Mesothelial cell of epicardium (in vitro differentiated cells): ENCODE measurements at regions not wholly inside any gene's neighbourhood (a gene's known extent, or its start where the extent isn't known, plus 50 kb on each side); places are given as distances from the start of the nearest gene placed in this dataset.

Source experiments
- DNase-seq, 2 experiments: peaks; one replicate each; pipeline ENCODE4 v3.0.0; 2021; ENCODE audit warnings: low spot score in 2 of 2; ENCODE audit not compliant: unreplicated experiment in 2 of 2
- H3K27ac Mint-ChIP-seq: 2 replicates; pipeline ENCODE4 v1.8.0; 2021; ENCODE audit warnings: mixed read lengths
- H3K27me3 Mint-ChIP-seq: 2 replicates; pipeline ENCODE4 v1.8.0; 2021; ENCODE audit warnings: low read depth, mixed read lengths
- H3K36me3 Mint-ChIP-seq: 2 replicates; pipeline ENCODE4 v1.8.0; 2021; ENCODE audit warnings: mixed read lengths
- H3K4me1 Mint-ChIP-seq: 2 replicates; pipeline ENCODE4 v1.8.0; 2021; ENCODE audit warnings: mixed read lengths
- H3K4me3 Mint-ChIP-seq: 2 replicates; pipeline ENCODE4 v1.8.0; 2021; ENCODE audit warnings: mild to moderate bottlenecking, moderate library complexity, mixed read lengths
- H3K9me3 Mint-ChIP-seq: 2 replicates; pipeline ENCODE4 v1.8.0; 2021; ENCODE audit warnings: mixed read lengths
- CTCF ChIP-seq: fragments of 200-600 bp; sonication (generic); IDR thresholded peaks from one replicate; pipeline ENCODE4 v1.5.0; 2021; ENCODE audit warnings: antibody characterized with exemption; ENCODE audit not compliant: unreplicated experiment

DNA sequence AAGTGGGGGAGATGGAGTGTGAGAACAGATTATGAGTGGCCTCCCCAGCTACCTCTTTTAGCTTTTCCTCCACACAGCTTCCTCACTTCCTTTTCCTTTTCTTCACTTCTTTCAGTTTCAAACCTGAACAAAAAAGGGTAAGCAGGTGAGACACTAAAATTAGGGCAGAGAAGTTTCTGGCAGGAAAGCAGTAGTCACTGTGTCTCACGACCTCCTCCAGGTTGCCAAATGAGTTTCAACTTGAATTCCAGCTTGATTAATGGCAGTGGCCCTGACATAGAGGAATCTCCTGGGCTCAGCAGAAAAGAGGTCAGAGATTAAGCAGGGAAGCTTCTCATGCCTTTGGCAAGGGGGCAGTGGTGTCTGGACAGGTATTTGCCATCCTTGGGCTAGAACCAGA lies 63.7 kb upstream of the SPINK5 start:
- TF ChIP-seq CTCF = no peak

GRCh38 chr5:147998704-147999103 lies 65.1 kb upstream of the SPINK5 start:
- peaks cover 37% of the 10 kb centered on the region for H3K9me3 Mint-ChIP-seq
- no peaks in the 10 kb centered on the region for H3K27me3 Mint-ChIP-seq
- H3K36me3 Mint-ChIP-seq = peaks cover 37% of the 10 kb centered on the region
- H3K4me1 Mint-ChIP-seq = no peaks in the 10 kb centered on the region
- TF ChIP-seq CTCF = no peak
- H3K4me3 Mint-ChIP-seq = no peak overlapping the region
- no peak overlapping the region for H3K27ac Mint-ChIP-seq
- no peak for DNase-seq

More for the DNA sequence above, 63.7 kb upstream of the SPINK5 start:
- Mint-ChIP-seq H3K36me3 (peaks cover 43% of the 10 kb centered on the region), H3K9me3 (peaks cover 37% of the 10 kb centered on the region), H3K27me3 (no peaks in the 10 kb centered on the region), H3K27ac (no peak overlapping the region), H3K4me1 (no peaks in the 10 kb centered on the region), H3K4me3 (no peak overlapping the region)
- DNase-seq = no peak

DNA sequence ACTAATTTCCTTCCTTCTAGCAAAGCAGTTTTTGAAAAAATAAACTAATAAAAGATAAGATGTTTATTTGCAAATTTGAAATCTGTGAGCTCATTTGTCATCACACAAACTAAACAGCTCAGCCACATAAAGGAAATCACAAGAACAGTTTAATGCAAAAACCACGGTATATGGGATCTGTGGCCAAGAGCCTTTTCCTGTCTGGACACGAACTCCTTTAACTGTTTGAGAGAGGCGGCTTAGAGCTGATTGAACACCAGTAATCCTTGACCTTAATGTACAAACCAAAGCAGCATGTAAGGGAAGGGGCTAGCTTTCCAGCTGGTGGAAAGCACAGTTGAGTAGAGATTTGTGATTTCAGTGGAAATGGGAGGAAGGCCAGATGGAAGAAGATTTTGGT lies 66.3 kb upstream of the SPINK5 start:
- Mint-ChIP-seq H3K4me1 (no peaks in the 10 kb centered on the region), H3K9me3 (peaks cover 30% of the 10 kb centered on the region), H3K4me3 (no peak overlapping the region), H3K27ac (no peak overlapping the region), H3K27me3 (no peaks in the 10 kb centered on the region), H3K36me3 (peaks cover 29% of the 10 kb centered on the region)
- no peak for DNase-seq
- TF ChIP-seq CTCF = no peak

DNA sequence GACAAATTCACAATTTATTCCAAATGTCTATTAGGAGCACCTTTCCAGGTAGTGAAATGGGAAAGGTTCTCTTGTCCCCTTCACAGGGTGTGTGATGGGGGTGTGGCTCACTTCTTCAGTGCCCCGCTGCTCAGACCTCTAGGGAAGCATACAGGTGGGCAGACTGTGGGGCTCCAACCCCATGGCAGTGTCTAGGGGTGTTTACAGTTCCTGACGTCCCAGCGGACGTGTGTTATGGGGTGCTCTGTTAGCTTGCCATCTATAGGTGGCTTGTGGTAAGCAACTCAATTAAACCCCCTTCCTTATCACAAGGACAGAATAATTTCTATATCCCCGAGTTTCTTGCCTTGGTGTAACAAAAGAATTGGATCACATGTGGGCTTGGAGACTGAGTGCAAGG lies 67.4 kb upstream of the SPINK5 start:
- no peak for DNase-seq
- H3K4me1 Mint-ChIP-seq = no peaks in the 10 kb centered on the region
- peaks cover 24% of the 10 kb centered on the region for H3K9me3 Mint-ChIP-seq
- H3K27me3 Mint-ChIP-seq = no peaks in the 10 kb centered on the region
- TF ChIP-seq CTCF = no peak
- peaks cover 23% of the 10 kb centered on the region for H3K36me3 Mint-ChIP-seq
- H3K27ac Mint-ChIP-seq = no peak overlapping the region
- H3K4me3 Mint-ChIP-seq = no peak overlapping the region

DNA sequence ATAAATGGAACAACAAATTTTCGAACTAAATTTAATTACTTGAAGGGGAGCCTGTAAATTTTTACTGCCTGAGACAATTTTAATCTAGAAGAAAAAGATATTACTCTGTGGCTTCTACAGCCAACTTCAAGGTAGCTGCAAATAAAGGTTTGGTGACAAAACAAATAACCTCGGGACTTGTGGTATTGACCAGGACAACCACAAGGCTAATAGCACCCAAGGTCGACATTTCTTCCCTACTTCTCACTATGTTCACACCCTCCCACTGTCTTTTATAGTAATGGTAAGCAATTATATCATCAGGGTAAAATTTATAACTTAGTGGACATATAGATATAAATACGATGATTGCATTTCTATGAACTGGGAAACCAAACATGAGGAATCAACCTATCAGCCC lies 67.9 kb upstream of the SPINK5 start:
- Mint-ChIP-seq H3K4me3 (no peak overlapping the region), H3K9me3 (peaks cover 23% of the 10 kb centered on the region), H3K36me3 (peaks cover 19% of the 10 kb centered on the region), H3K27ac (no peak overlapping the region), H3K4me1 (no peaks in the 10 kb centered on the region), H3K27me3 (no peaks in the 10 kb centered on the region)
- no peak for DNase-seq
- TF ChIP-seq CTCF = no peak

GRCh38 chr5:147989994-147990393 lies 73.8 kb upstream of the SPINK5 start:
- no peaks in the 10 kb centered on the region for H3K4me1 Mint-ChIP-seq
- TF ChIP-seq CTCF = no peak
- no peak overlapping the region for H3K27ac Mint-ChIP-seq
- DNase-seq = no peak
- no peaks in the 10 kb centered on the region for H3K36me3 Mint-ChIP-seq
- H3K27me3 Mint-ChIP-seq = no peaks in the 10 kb centered on the region
- no peak overlapping the region for H3K4me3 Mint-ChIP-seq
- H3K9me3 Mint-ChIP-seq = no peaks in the 10 kb centered on the region
